ENCODE measurements at regions not wholly inside any gene's neighbourhood (a gene's known extent, or its start where the extent isn't known, plus 50 kb on each side); places are given as distances from the start of the nearest gene placed in this dataset.

DNA sequence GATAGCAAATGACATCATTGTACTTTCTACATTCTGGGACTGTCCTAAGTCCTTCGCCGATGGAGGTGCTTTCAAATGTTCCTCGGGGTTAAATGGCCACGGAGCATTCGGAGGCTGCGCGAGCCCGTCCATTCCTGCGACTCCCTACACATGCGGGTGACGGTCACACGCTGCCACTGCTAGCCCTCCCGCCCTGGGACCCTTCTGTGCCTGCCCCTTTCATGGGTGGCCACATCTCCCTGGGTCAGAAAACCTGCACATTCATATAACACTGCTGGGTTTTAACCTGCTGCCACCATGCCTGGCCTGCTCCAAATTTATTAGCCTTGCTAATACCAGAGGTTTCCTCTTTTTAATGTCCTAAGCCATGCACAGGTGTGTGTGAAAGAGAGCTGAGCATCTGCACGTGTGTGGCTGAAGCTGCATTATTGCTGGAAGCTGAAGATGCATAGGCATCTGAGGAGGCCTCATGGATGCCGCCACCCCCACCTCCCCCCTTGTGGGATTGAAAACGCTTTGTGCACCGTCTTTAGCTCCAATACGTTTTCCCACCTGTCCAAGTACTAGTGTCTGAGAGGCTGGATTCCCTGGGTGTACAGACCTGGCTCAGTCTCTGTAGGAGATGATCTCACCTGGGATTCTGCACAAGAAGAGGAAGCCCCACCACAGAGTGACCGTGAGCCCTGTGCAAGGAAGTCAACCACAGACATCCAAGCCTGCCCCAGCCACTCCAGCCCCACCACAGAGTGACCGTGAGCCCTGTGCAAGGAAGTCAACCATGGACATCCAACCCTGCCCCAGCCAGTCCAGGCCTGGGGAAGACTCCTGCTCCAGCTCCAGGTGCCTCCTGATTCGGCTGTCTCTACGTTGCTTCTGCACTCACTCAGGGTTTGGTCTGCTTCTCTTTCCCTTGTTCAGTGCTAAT is 626.4 kb downstream of the BRD1 start:
- DNase-seq = peak; percentile 32

DNA sequence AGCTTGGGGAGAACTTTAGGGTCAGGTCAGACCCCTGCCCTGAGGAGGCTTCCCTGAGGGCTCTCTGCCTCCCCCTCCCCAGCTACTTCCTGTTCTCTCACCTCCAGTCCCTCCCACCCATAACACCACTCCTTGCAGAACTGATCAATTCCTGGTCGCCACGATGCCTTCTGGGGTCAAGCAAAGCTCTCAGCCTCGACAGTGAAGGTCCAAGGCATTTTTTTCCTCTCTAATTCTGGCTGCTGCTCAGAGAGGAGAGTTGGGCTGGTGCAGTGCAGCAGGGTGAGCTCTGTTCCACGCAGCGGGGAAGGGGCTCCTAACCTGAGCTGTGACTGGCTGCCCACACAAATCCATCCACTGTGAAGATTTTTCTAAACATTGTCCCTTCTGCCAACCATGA is 628.4 kb downstream of the BRD1 start:
- DNase-seq = no peak

DNA sequence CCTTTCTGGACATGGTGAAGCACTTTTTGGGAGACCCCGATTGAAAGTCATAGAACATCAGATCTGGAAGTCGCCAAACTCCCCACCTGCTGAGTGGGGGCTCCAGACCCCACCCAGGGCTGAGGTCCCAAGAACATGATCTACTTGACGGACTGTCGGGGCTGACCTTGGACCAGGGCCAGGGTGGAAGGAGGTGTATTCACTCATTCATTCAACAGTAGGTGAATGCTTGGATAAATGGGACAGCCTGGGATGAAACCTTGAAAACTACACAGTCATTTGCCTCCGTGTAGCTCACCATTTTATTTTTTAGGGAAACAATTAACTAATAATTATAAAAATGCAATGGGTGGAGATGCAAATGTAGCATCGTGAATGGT is 629.0 kb downstream of the BRD1 start:
- DNase-seq = no peak

DNA sequence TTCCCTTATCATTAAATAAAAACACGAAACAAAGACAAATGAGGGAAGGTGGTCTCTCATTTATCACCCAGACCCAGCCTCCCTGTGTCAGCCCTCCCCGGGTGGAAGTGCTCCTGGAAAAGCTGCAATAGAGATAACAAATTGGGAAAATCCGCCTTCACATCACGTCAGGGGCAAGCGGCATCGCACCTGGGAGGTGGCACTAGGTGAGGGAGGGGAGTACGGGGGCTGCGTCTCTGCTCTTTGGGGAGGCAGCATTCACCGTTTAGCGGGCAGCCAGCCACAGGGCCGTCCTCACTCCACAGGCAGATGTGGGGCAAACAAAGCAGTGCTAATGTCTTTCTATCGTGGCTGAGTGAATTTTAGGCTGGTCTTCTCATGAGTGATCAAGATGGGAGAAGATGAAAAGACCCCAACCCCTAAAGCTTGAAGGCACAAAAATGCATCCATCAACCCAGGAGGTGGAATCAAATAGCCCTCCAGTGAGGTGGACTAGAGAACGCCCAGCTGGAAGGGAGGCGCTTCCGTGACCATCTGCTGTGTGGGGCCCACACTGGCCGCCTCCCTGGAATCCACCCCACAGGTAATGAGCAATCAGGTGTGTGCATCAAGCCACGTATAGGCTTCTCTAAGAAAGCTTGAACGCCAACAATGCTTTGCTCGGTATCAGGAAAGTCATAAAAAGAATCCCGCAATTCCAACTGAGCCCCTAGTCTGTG is 629.5 kb downstream of the BRD1 start:
- no peak for DNase-seq

DNA sequence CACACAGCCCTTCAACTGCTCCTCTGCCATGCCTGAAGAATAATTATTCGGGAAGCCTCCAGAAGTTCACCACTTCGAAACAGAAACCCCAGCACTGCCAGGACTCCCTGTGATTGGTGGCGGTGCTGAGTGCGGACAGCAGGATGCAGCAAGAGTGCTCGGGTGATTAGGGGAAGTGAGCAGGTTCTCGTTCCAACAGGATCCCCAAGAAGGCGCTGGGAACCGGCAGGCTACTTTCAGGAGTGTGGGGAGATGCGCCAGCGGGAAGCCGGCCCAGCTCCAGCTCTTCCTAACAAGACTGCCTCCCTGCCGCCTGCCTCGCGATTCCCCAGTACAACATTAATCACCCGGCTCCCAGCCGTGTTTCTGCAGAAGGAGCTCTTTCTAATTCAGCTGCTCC is 630.2 kb downstream of the BRD1 start:
- DNase-seq = no peak

DNA sequence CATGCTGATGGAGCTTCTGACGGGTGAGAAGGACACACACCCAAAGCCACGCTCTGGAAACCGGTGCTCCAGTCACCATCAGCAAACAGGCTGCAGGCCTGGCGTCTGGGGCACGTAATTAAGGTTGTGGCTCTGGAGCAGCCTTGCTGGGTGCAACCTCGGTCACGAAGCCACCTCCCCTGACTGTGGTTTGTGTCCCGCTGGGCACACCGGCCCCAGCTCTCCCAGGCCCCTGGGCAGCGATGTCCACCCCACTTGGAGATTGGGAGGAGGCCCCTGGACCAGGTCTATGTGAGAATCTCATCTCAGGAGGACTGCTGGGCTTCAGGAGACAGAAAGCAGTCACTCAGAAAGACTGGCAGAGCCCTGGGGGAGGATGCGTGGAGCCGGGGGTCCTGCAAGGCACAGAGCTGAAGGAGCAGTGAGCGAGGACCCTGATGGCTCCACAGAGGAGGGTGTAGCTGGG is 631.6 kb downstream of the BRD1 start:
- DNase-seq = no peak

DNA sequence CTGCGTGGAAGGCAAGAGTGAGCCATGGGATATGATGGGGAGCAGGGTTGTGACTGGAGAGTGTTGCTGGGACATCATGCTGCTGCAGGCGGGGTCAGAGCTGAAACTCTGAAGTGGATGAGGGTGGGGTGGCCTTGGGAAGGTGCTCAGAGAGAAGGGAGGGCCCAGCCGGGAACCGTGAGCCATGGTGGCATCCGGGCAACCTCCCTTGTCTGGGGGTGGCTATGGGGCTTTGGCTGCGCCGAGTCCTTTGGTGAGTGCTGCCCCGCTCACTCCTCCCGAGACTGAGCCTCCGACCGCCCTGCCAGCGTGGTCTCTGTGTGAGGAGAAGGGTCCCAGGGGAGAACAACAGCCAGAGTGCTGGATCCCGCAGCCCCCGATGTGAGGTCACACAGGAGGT is 632.0 kb downstream of the BRD1 start:
- DNase-seq = no peak

DNA sequence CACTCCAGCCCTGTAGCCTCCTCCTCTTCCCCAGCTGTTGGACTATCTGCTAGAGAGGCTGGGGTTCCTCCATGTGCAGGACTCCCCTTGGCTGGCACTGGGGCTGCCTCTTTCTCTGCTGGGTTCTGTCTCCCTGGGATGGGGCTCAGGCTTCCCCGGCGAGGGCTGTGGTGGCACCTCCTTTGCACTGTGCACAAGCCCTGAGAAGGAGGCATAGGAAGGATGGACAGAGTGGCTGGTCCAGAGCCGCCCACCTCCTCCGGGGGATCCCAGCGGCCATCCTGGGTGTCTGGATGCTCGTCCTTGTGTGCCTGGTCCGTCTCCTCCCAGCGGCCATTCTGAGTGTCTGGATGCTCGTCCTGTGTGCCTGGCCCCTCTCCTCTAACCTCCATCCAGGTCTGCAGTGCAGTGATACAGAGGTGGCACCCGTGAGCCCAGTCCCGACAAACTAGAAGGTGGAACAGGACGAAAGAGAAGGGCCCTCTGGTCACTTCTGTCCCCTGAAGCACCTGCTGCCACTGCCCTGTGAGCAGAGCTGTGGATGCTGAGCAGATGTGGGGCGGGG is 633.7 kb downstream of the BRD1 start:
- DNase-seq = no peak

DNA sequence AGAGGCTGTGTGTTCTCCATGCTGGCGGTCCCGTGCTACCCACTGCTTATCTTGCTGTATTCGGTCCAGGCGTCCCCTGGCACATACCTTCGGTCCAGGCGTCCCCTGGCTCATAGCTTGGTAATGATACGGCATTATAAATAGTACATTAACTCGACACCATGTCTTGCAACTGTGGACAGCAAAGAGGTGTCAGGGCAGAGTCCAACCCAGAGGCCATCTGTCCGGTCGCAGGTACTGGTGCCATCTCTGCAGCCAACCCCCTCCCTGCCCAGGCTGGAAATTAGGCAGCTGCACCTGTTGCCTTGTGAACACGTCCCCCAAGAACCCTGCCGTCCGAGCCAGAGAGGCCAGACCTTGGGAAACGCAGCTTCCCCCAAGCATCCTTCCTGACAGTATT is 634.3 kb downstream of the BRD1 start:
- DNase-seq = no peak

DNA sequence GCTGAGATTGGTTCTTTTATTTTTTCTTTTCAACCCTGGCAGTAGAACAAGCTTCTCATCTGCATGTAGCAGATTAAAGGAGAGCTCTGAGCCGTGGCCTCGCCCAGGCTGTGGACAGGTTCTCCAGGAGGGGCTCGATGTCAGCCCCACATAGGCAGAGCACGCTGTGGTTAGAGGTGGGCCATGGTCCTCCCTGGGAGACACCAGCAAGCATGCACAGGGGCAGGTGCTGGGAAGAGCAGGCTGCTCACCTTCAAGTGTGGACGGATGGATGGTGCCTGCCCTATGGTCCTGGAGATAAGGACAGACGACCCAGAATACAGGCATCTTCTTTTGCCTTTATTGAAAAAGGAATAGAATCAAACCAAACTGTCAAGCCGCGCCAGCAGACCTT is 634.8 kb downstream of the BRD1 start:
- no peak for DNase-seq

DNA sequence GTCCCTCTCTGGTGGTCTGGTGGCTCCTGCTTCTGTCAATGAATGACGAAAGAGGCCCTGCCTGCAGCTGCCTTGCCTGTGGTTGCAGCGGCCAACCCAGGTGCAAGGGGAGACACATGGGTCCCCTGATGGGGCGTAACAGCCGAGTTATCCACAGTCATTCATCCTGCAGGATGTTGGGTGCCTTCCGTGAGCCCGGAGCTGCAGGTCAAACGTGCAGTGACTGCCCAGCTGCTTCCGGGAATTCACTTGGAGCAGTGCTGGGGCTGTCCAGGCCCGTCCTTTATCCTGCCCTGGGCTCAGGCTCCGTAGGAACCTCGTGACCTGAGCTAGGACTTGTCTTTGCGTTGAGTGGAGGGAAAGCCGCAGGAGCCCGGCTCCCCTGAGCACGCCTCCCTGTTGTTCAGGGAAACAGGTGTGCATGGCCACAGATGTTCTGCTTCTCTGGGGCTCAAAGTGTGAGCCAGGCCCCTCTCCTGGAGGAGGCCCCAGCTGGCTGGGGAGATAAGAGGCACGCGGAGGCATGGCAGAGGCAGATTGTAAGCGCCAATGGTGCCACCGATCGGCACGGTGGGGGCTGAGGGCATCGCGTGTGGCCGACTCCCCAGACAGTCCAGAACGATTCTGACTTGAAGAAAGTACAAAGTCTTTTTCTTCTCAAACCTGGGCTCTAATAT is 635.4 kb downstream of the BRD1 start:
- DNase-seq = no peak

DNA sequence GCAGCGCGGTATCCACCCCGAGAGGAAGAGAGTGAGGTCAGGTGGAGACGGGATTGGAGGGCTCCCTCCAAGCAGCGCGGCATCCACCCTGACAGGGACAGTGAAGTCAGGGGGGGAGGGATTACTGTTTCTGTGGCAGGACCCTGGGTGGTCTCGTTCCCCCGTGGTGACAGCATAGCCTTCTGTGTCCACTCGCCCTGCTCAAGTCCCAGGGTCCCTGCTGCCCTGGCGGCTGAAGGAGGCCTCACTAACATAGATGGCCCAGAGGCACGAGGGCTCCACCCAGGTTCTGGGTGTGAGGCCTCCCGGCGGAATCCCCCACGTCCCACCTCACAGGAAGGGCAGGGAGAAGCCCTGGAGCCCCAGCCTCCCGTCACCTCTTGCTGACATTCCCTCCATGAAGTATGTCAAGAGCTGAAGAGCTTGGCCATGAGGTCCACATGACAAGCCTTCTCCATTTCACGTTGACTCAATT is 636.1 kb downstream of the BRD1 start:
- DNase-seq = no peak

DNA sequence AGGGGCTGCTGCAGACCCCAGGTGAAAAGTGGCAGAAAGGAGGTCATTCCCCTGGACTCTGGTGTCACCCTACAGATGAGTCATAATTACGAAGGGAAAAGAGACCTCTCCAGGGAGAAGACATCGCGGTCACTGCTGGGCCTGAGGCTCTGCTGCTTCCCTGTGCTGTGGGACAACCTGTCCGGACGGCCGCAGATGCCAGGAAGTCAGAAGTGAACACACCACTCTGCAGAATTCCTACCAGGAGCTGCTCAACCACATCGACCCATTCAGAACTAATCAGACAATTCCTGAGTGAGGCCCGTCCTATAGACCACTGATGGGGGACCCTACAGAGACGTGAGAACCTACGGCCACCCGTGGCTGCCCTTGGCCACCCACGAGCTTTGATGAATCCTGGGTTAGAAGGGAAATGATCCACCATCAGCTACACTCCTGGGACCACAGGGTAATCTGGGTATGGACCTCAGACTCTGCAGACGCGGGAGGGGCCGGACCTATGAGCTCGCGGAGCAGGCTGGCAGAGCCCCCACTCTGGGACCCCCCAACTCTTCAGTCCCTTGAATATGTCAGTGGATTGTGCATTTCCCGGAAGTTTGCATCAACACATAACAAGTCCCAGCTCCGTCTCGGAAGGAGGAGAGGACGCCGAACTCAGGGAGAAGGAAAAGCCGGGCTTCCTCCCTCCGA is 636.7 kb downstream of the BRD1 start:
- no peak for DNase-seq

DNA sequence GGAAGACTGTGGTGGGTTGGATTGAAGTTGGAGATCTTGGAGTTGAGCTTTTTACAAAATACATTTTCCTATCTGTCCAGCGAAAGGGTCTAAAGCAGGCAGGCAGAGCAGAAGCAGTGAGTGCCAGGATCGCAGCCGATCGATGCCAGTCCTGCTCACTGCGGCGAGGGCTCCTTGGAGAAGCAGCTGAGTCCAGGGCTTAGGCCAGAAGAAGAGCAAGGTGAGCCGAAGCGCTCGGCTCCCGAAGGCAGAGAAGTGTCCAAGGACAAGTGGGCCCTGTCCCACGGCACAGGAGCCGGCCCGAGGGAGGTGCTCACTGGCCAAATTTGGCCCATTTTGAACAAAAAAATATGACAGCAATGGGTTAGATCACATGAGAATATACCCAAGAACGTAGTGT is 637.8 kb downstream of the BRD1 start:
- DNase-seq = no peak

DNA sequence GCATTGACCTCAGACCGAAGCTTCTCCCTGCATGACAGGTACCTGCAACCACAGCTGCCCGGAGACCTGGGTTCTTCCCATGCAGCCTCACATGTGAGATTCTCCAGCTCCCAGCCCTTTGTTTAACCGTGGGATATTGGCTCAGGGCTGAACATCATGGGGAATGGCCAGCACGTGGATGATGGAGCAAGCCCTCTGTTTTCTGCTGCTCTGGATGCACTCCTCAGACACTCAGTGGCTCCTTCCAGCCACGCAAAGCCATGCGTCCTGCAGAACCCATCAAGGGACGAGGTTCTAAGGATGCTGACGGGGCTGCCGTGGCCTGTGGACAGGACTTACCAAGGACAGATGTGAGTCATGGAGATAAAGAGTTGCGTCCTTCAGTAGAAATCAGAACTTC is 639.1 kb downstream of the BRD1 start:
- DNase-seq = no peak

DNA sequence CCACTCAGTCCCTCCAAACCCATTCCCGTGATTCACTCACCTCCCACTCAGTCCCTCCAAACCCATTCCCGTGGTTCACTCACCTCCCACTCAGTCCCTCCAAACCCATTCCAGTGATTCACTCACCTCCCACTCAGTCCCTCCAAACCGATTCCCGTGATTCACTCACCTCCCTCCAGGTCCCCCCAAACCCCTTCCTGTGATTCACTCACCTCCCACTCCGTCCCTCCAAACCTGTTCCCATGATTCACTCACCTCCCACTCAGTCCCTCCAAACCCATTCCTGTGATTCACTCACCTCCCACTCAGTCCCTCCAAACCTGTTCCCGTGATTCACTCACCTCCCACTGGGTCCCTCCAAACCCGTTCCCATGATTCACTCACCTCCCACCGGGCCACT is 639.6 kb downstream of the BRD1 start:
- DNase-seq = no peak

DNA sequence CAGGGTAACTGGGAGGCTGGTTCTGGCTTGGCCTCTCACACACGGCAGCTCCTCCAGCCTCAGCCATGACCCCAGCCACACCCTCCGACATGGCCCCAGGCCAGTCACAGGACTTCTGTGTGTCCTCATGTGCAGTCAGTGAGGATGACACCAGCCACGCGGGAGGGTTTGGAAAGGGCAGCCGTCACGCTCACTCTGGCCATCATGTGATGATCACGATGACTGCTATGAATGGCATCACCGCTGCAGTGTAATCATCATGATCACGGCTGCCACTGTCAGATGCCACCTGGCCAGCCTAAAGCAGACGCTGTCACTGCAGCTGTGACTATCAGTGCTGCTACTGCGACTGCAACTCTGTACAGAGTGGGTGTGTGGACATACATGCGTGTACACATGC is 640.9 kb downstream of the BRD1 start:
- DNase-seq = no peak

DNA sequence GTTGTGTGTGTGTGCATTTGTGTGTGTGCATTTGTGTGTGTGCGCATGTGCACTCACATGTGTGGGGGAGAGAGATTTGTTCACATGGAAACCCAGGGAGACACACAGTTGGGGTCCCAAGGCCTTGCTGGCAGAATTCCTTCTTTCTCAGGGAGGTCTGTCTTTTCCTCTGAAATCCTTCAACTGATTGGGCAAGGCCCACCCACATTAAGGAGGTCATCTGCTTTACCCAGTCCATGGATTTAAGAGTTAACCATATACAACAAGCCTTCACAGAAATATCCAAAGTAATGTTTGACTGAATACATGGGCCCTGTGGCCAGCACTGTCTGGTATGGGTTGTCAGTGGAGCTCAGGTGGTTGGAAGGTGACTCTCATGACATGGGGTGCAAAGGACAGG is 641.4 kb downstream of the BRD1 start:
- no peak for DNase-seq

DNA sequence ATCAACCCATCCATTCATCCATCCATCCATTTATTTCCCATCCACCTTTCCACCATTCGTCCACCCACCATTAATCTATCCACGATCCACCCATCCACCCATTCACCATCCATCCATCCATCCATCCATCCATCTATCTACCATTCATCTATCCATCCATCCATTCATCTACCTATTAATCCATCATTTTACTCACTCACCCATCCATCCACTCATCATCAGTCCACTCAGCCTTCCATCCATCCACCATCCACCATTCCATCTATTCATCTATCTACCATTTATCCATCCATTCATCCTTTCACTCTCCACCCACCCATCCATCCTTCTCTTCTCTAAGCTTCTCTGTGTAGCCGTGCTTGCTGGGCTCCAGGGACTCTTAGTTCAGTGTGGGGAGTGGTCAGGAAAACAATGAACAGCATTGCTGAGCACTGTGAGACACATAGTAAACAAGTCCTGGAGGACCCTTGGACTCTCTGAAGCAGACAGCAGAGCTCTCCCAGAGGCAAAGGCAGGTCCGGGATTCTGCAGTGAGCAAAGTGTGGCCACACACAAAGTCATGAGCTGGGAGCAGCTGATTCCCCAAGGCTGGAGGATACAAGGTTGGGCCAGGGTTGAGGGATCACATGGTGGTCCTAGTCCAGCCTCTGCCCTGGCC is 642.2 kb downstream of the BRD1 start:
- no peak for DNase-seq

DNA sequence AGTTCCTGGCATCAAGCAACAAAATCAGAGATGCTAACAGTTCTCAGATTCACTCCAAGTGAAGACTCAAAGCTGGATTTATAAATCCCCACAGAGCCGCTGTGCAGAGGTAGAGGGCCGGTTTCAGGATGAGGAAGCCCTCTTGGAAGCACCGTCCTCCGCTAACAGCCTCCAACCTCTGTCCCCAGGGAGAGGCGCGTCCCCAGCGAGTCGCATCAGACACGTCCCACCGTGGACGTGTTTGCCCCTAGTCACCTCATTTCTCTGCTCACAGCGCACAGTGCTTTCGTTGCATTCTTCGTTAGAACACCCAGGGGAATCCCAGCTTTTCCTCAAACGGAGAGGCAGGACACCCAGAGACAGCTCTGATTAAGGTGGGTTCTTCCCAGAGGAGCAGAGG is 642.9 kb downstream of the BRD1 start:
- DNase-seq = no peak

DNA sequence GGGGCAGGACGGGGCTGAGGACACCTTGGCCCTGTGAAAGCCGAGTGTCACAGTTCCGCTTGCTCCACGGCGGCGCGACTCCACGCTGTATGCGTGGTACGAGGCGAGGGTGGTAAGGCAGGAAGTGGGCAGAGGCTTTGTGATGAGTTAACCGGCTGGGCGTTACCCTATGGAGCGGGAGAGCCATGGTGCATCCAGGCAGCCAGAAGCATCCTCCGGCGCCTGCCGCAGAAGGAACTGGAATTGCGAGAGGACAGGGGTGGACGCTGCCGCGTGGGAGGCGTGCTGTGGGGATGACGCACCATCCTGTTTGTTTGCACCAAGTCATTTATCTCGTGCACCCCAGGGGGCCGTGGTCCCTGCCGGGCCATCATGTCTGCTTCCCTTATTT is 643.9 kb downstream of the BRD1 start:
- DNase-seq = no peak

DNA sequence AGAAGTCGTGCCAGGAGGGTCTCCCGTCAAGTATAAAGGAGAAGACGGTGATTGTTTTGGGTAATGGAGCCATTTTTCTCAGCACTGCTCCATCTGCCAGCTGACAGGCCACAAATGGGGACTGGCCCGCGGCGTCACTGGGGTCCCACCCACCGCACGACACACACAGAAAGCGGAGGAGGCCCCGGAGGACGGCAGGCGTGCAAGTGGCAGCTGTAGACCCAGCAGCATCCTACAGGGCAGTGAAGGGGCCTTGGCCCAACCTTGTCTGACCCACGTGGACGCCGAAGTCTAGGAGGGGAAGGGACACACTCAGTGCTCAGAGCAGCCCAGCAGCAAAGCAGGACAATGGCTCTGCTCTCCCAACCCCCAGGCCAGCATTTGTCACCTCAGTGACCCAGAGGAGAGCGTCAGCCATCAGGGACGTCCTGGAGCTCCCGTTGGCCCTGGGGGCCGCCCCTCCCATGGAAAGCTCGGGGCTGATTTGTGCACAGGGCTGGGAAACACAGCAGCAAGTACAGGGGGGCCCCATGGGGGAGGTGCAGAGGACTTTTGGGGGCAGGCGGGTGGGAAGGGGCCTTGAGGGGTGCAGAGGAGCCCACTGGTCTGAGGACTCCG is 644.4 kb downstream of the BRD1 start:
- DNase-seq = no peak
